Limb (tissue), 2 donors: ENCODE measurements at regions not wholly inside any gene's neighbourhood (a gene's known extent, or its start where the extent isn't known, plus 50 kb on each side); places are given as distances from the start of the nearest gene placed in this dataset.

Experiments
- DNase-seq, 2 donors: peaks; one replicate each; pipeline ENCODE4 v3.0.0-alpha.2; 2016; ENCODE audit errors: extremely low spot score in 2 of 2

- DNase-seq, result no peak
These were observed 548.7 kb upstream of the DIPK2B start for GRCh38 chrX:45749375-45749774.

- no peak for DNase-seq
These were observed 547.7 kb upstream of the DIPK2B start for GRCh38 chrX:45748369-45748774.

GRCh38 chrX:45747905-45748304, 547.2 kb upstream of the DIPK2B start:
- no peak for DNase-seq

- DNase-seq, result no peak
These were observed 544.8 kb upstream of the DIPK2B start for GRCh38 chrX:45745479-45745878.

- DNase-seq, result no peak
These were observed 543.4 kb upstream of the DIPK2B start for GRCh38 chrX:45743906-45744625.

- DNase-seq, result no peak
These were observed 542.4 kb upstream of the DIPK2B start for GRCh38 chrX:45743081-45743533.

- no peak for DNase-seq
These were observed 539.6 kb upstream of the DIPK2B start for GRCh38 chrX:45740291-45740690.

GRCh38 chrX:45735571-45735970, 534.9 kb upstream of the DIPK2B start:
- DNase-seq, result no peak

- DNase-seq, result no peak
These were observed 530.8 kb upstream of the DIPK2B start for GRCh38 chrX:45731448-45731847.

- DNase-seq, result no peak
These were observed 527.1 kb upstream of the DIPK2B start for GRCh38 chrX:45727761-45728160.

GRCh38 chrX:45722471-45722870, 521.8 kb upstream of the DIPK2B start:
- DNase-seq, result no peak

GRCh38 chrX:45719751-45720501, 519.2 kb upstream of the DIPK2B start:
- no peak for DNase-seq

GRCh38 chrX:45718676-45719075, 518.0 kb upstream of the DIPK2B start:
- DNase-seq, result no peak

GRCh38 chrX:45716750-45717149, 516.1 kb upstream of the DIPK2B start:
- DNase-seq, result no peak

GRCh38 chrX:45715748-45716147, 515.1 kb upstream of the DIPK2B start:
- DNase-seq, result no peak

GRCh38 chrX:45714866-45715265, 514.2 kb upstream of the DIPK2B start:
- no peak for DNase-seq

GRCh38 chrX:45712067-45712466, 511.4 kb upstream of the DIPK2B start:
- no peak for DNase-seq

GRCh38 chrX:45711231-45711630, 510.6 kb upstream of the DIPK2B start:
- no peak for DNase-seq

GRCh38 chrX:45710081-45710801, 509.6 kb upstream of the DIPK2B start:
- DNase-seq, result no peak

GRCh38 chrX:45709381-45709780, 508.7 kb upstream of the DIPK2B start:
- no peak for DNase-seq

GRCh38 chrX:45699158-45699557, 498.5 kb upstream of the DIPK2B start:
- DNase-seq, result no peak

- DNase-seq, result no peak
These were observed 496.9 kb upstream of the DIPK2B start for GRCh38 chrX:45697591-45697990.
